Type B pancreatic cell (in vitro differentiated cells): ENCODE measurements at regions not wholly inside any gene's neighbourhood (a gene's known extent, or its start where the extent isn't known, plus 50 kb on each side); places are given as distances from the start of the nearest gene placed in this dataset.

ENCODE experiments used
- DNase-seq: peaks from one replicate; pipeline ENCODE4 v3.0.0; 2021; ENCODE audit warnings: mixed read lengths; ENCODE audit not compliant: unreplicated experiment; ENCODE audit errors: extremely low spot score
- H3K27ac Mint-ChIP-seq: 2 replicates; pipeline ENCODE4 v1.8.0; 2021; ENCODE audit warnings: mild to moderate bottlenecking, mixed read lengths
- H3K27me3 Mint-ChIP-seq: 2 replicates; pipeline ENCODE4 v1.8.0; 2021; ENCODE audit warnings: mixed read lengths
- H3K36me3 Mint-ChIP-seq: 2 replicates; pipeline ENCODE4 v1.8.0; 2021; ENCODE audit warnings: mixed read lengths
- H3K4me1 Mint-ChIP-seq: one replicate; pipeline ENCODE4 v1.8.0; 2021; ENCODE audit warnings: mixed read lengths; ENCODE audit not compliant: unreplicated experiment
- H3K4me3 Mint-ChIP-seq: 2 replicates; pipeline ENCODE4 v1.8.0; 2021; ENCODE audit warnings: mild to moderate bottlenecking, mixed read lengths
- H3K9me3 Mint-ChIP-seq: 2 replicates; pipeline ENCODE4 v1.8.0; 2021; ENCODE audit warnings: mixed read lengths
- TF ChIP-seq, protein P1 (sequence below): fragments of 200-600 bp; sonication (generic); conservative IDR thresholded peaks from 2 replicates; pipeline ENCODE4 v1.5.0; 2021; ENCODE audit warnings: antibody characterized with exemption, mild to moderate bottlenecking

DNA sequence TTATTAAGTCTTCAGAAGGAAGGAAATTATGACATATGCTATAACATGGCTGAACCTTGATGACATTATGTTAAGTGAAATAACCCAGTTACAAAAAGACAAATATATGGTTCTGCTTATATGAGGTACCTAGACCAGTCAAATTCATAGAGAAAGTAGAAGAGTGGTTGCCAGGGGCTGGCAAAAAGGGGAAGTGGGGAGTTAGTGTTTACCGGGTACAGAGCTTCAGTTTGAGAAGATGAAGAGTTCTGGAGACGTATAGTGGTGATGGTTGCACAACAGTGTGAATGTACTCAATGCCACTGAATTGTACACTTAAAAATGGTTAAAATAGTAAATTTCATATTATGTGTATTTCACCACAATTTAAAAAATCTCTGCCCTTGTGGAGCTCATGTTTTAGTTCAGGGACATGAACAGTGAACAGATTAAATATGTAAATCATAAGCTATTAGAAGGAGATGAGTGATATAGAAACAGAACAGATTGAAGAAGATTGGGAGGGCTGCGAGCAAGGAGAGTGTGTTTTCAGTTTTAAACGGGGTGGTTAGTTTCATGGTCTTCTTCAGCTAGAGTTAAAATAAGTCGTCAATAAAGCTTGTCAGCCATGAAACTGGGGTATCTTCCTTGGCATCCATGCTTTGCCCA, 355.2 kb downstream of the KCNRG start:
- no peak for DNase-seq
- Mint-ChIP-seq H3K4me3 (no peak overlapping the region), H3K9me3 (no peaks in the 10 kb centered on the region), H3K27ac (no peak overlapping the region), H3K36me3 (no peaks in the 10 kb centered on the region), H3K4me1 (peaks cover 13% of the 10 kb centered on the region), H3K27me3 (no peaks in the 10 kb centered on the region)
- TF ChIP-seq, protein P1, sequence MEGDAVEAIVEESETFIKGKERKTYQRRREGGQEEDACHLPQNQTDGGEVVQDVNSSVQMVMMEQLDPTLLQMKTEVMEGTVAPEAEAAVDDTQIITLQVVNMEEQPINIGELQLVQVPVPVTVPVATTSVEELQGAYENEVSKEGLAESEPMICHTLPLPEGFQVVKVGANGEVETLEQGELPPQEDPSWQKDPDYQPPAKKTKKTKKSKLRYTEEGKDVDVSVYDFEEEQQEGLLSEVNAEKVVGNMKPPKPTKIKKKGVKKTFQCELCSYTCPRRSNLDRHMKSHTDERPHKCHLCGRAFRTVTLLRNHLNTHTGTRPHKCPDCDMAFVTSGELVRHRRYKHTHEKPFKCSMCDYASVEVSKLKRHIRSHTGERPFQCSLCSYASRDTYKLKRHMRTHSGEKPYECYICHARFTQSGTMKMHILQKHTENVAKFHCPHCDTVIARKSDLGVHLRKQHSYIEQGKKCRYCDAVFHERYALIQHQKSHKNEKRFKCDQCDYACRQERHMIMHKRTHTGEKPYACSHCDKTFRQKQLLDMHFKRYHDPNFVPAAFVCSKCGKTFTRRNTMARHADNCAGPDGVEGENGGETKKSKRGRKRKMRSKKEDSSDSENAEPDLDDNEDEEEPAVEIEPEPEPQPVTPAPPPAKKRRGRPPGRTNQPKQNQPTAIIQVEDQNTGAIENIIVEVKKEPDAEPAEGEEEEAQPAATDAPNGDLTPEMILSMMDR: no peak

DNA sequence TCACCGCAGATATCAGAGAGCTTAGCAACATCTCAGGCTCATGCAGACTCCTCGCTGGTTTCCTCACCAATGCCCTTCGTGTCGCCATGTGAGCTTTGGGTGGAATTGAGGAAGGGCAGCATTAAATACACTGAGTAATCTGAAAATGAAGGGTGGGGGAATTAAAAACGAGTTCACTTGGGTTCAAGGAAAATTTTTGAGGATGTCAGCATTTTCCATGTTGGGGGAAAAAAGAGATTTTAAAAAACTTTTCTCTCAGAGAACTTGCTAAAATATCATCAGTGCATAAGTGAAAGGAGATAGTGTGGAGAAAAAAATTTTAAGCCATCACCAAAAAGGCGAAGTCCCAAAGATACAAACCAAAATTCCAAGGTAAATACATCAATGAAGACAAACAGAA, 359.3 kb downstream of the KCNRG start:
- Mint-ChIP-seq H3K27me3 (no peaks in the 10 kb centered on the region), H3K4me1 (peaks cover 10% of the 10 kb centered on the region), H3K9me3 (no peaks in the 10 kb centered on the region), H3K27ac (no peak overlapping the region), H3K36me3 (no peaks in the 10 kb centered on the region), H3K4me3 (no peak overlapping the region)
- TF ChIP-seq, protein P1: no peak
- DNase-seq: no peak

DNA sequence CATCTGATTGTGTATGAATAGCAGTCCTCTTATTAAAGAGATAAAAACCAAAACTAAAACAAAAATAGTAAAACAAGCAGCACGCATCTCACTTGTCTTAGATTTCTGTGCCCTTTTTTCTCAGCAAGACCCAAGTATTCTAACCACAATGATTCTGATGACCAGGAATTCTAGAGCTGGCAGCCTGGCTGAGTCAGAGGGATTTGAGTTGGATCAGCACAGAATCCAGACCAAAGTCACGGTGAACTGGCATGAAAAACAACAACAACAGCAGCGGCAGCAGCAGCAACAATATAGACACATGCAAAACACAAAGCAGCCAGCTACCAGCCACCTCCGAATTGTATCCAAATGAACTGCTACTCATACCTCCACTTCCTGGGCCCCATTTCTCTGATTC, 360.5 kb downstream of the KCNRG start:
- Mint-ChIP-seq H3K4me3 (no peak overlapping the region), H3K36me3 (no peaks in the 10 kb centered on the region), H3K4me1 (peaks cover 10% of the 10 kb centered on the region), H3K27me3 (no peaks in the 10 kb centered on the region), H3K27ac (no peak overlapping the region), H3K9me3 (peaks cover under 1% of the 10 kb centered on the region)
- TF ChIP-seq, protein P1: no peak
- DNase-seq: no peak

DNA sequence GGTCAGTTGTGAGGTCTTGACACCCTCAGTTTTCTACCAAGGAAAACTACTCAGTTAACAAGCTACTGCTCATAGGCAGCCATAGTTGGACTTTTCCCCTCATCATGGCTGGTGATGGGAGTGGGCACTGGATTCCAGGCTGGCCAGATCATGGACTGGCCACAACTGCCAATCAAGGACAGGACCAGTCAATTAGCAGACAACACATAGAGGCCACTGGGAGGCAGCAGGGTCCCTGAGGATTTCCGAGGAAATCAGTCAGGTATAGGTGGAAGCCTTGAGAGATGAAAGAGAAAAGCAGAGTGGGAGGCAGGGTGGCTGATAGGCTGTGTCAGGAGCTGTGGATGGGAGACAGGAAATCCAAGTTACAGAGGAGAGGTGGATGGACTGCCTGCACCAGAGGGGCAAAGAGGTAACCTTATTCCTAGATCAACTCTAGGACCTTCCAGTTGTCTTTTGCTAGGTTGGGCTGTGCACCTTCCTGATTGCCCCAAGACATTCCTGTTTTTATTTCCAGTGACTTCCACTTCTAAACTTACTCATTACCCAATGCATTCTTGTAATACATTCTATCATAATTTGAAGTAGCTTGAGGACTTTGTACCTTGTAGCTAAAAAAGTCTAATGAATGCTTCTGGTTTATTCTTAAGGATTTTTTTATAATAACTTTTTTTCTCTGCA, 361.8 kb downstream of the KCNRG start:
- Mint-ChIP-seq H3K4me1 (peaks cover 10% of the 10 kb centered on the region), H3K4me3 (no peak overlapping the region), H3K27ac (no peak overlapping the region), H3K36me3 (no peaks in the 10 kb centered on the region), H3K27me3 (no peaks in the 10 kb centered on the region), H3K9me3 (peaks cover 7% of the 10 kb centered on the region)
- DNase-seq: no peak
- TF ChIP-seq, protein P1: no peak

DNA sequence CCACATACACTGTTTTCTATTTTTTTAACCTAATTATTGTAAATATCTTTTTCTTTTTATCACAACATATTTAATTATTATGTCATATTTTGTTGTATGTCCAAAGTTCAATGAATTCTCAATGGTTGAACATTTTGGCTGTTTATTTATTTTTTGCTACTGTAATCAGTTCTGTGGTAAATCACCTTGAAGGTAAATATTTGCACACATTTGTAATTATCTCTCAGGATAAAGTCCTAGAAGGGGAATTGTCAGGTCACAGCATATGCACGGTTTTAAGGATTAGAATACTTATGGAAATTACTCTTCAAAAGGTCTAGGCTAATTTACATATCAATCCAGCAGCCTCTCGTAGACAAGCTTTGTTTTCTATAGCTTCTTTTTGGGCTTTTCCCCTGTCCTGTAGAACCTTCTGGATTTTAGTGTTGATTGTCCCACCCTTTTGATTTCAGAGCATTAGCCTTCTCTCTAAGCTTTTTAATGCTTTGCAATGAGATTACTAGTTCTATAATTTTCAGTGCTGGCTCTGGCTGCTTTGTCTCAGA, 362.6 kb downstream of the KCNRG start:
- TF ChIP-seq, protein P1: no peak
- H3K4me1 Mint-ChIP-seq: peaks cover 10% of the 10 kb centered on the region
- no peaks in the 10 kb centered on the region for H3K36me3 Mint-ChIP-seq
- H3K27me3 Mint-ChIP-seq: no peaks in the 10 kb centered on the region
- no peak for DNase-seq
- no peak overlapping the region for H3K27ac Mint-ChIP-seq
- no peak overlapping the region for H3K4me3 Mint-ChIP-seq
- H3K9me3 Mint-ChIP-seq: peaks cover 7% of the 10 kb centered on the region
